LNCaP clone FGC (cell line): ENCODE measurements at regions not wholly inside any gene's neighbourhood (a gene's known extent, or its start where the extent isn't known, plus 50 kb on each side); places are given as distances from the start of the nearest gene placed in this dataset.

ENCODE experiments used
- DNase-seq: peaks from one replicate; pipeline ENCODE4 v3.0.0-alpha.2; 2011; ENCODE audit warnings: low read depth
- H3K4me3 ChIP-seq: 2 replicates; pipeline ENCODE4 v1.5.1; 2011; ENCODE audit warnings: mild to moderate bottlenecking, low read depth, low read length, control low read depth
- TF ChIP-seq, protein P1 (sequence below): IDR thresholded peaks from 2 replicates; pipeline ENCODE4 v1.5.1; 2012; ENCODE audit warnings: mild to moderate bottlenecking; ENCODE audit not compliant: control insufficient read depth, insufficient read depth; ENCODE audit errors: extremely low read depth

DNA sequence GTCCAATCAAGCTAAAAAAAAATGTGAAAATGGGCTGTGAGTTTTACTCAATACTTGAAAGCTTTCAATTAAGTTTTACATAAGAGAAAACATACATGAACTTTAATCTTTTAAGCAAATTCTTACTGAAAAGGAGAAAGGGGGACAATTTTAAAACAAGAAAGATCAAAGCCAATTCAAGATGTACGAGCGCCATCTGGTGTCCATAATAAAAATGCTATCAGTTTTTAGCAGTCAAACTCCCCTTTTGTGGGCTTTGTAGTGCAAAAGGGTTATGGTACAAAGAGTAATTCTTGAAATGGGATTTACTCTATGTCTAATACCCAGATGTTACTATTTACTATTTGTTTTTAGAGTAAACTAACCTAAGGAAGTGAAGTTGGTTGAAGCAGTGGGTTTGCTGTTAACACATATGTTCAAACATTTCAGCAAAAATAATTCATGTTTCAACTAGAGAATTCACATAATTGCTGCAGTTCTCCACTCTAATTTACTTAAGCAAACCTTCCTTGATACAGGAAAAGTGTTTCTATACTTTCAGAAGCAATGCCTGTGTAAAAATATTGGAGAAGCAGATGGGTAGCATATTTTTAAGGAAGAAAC lies 228.2 kb upstream of the TYRP1 start:
- no peak for DNase-seq
- H3K4me3 ChIP-seq = no peak overlapping the region
- TF ChIP-seq, protein P1, sequence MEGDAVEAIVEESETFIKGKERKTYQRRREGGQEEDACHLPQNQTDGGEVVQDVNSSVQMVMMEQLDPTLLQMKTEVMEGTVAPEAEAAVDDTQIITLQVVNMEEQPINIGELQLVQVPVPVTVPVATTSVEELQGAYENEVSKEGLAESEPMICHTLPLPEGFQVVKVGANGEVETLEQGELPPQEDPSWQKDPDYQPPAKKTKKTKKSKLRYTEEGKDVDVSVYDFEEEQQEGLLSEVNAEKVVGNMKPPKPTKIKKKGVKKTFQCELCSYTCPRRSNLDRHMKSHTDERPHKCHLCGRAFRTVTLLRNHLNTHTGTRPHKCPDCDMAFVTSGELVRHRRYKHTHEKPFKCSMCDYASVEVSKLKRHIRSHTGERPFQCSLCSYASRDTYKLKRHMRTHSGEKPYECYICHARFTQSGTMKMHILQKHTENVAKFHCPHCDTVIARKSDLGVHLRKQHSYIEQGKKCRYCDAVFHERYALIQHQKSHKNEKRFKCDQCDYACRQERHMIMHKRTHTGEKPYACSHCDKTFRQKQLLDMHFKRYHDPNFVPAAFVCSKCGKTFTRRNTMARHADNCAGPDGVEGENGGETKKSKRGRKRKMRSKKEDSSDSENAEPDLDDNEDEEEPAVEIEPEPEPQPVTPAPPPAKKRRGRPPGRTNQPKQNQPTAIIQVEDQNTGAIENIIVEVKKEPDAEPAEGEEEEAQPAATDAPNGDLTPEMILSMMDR = peak; percentile 67

DNA sequence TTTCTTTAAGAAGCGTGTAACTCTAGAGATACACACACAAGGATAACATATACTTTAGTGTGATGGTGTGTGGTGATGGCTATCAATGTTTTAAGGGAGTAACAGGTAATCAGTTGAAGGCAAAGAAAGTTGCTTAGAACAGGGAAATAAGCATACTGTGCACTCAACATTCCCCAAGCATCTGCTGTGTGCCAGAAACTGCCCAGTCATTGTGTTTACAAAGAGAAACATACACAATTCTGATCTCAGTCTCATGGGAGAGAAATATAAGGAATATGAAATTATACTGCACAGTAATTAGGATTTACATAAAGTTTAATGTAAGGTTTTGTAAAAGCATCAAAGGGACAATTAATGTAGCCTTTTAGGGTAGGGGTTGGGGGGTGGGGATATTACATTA lies 224.1 kb upstream of the TYRP1 start:
- TF ChIP-seq, protein P1 = no peak
- DNase-seq = no peak
- no peak overlapping the region for H3K4me3 ChIP-seq

DNA sequence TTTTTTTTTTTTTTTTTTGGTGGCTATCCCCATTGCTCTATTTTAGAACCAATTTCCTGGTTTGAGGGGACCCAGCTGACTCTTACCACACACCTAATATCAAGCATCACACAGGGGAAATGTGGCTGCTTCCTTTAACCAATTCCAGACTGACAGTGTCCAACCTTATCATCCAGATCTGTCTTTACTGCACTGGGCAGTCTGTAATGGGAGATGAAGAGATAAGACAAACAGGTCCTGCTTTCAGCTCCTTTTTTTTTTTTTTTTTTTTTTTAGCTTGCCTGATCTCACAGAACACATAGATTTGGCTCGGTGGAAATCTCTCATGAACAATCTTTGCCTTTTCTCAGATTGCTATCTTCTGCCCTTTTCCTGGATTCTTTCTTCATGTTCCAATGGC lies 198.8 kb upstream of the TYRP1 start:
- H3K4me3 ChIP-seq = no peak overlapping the region
- peak; percentile 62 for DNase-seq
- TF ChIP-seq, protein P1 = no peak

DNA sequence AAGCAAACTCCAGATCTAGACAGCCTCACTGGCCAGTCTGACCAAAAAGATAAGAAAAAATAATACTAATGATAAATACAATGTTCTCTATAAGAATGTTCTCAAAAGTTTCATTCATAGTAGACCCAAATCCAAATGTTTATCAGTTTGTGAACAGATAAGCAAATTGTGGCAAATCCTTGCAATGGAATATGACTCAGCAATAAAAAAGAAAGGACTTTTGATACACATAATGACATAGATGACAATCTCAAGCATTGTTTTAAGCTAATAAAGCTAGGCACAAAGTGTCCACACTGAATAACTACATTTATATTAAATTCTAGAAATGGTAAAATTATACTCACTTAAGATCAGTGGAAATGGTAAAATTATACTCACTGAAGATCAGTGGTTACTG lies 195.4 kb upstream of the TYRP1 start:
- no peak for DNase-seq
- H3K4me3 ChIP-seq = no peak overlapping the region
- TF ChIP-seq, protein P1 = no peak

DNA sequence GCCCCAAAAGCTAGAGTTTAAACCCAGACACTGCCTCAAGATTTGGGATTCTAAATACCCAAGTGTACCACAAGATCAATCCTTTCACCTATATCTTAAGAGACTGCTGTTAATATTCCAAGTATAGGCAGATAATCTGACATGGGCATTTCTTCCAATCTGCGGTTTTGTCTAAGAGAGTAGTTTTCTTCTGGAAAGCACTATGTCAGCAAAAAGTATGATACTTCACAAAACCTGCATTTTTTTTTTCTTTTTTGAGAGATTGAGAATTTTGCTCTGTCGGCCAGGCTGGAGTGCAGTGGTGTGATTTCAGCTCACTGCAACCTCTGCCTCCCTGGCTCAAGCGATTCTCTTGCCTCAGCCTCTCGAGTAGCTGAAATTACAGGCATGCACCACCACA lies 190.7 kb upstream of the TYRP1 start:
- TF ChIP-seq, protein P1 = no peak
- DNase-seq = no peak
- no peak overlapping the region for H3K4me3 ChIP-seq

DNA sequence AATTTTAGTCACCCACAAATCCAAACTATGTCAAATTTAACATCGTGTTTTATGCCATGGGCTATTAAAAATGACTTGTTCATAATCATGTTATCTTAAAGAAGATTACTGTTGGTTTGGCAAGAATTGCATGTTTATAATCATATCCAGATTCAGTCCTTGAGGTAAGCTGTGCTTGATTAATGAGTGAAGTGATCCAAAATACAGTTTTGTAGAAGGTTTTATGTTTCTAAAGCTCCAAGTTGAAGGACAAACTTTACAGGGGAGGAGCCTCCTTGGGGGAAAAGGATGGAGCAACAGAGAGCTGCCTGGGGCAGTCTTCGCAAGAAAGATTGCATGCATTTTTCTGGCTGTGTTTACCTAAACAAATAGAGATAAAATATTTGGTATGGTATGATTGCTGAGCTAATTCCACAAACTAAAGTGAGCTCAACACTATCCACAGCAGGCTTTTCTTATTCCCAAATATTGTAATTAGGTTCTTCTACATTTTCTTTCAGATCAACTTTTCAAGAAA lies 189.5 kb upstream of the TYRP1 start:
- no peak overlapping the region for H3K4me3 ChIP-seq
- TF ChIP-seq, protein P1 = no peak
- no peak for DNase-seq

DNA sequence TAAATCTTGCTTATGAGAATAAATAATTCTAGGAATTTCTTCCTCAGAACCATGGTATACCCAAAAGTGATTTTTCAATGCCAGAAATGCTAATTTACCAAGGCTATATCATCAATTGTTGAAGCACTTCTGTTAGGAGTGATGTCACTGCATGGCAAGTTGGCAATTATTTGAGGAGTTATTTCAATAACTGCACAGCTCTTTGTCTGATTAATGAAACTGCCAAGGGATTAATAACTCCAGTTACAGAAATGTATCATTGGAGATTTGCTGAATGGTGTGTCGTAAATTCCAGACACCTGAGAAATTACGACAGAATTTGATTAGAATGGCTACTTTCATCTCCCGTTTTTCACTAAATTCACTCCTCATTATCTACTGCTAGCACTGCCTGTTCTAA lies 182.6 kb upstream of the TYRP1 start:
- DNase-seq = no peak
- H3K4me3 ChIP-seq = no peak overlapping the region
- TF ChIP-seq, protein P1 = no peak
